ENCODE measurements at regions not wholly inside any gene's neighbourhood (a gene's known extent, or its start where the extent isn't known, plus 50 kb on each side); places are given as distances from the start of the nearest gene placed in this dataset.

- H3K4me1 Mint-ChIP-seq, result no peaks in the 10 kb centered on the region
- ATAC-seq (no peak), DNase-seq (ENCODE audit: low spot score) (no peak)
- ChIA-PET POLR2A (interaction anchor here (0.5 kb wide), 1 partner anchor 120 kb away, joined by 3 read pairs; no protein-coding TSS in a partner anchor), CTCF (interaction anchor here (0.8 to 0.9 kb wide), 2 partner anchors 14 to 260 kb away, joined by 3 read pairs; no protein-coding TSS in a partner anchor)
- peaks cover 27% of the 10 kb centered on the region for H3K27me3 Mint-ChIP-seq (ENCODE audit: low read depth)
- no peak overlapping the region for H3K27ac Mint-ChIP-seq
- no peak overlapping the region for H3K4me3 Mint-ChIP-seq
- TF ChIP-seq, protein P1, sequence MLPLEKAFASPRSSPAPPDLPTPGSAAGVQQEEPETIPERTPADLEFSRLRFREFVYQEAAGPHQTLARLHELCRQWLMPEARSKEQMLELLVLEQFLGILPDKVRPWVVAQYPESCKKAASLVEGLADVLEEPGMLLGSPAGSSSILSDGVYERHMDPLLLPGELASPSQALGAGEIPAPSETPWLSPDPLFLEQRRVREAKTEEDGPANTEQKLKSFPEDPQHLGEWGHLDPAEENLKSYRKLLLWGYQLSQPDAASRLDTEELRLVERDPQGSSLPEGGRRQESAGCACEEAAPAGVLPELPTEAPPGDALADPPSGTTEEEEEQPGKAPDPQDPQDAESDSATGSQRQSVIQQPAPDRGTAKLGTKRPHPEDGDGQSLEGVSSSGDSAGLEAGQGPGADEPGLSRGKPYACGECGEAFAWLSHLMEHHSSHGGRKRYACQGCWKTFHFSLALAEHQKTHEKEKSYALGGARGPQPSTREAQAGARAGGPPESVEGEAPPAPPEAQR (CRISPR knock-in tag; IDR thresholded peaks at IDR 0.05), result no peak
- no peak for TF ChIP-seq ELF4 (CRISPR knock-in tag; IDR thresholded peaks at IDR 0.05; ENCODE audit: low read depth)
- TF ChIP-seq HMGA2 (CRISPR knock-in tag; IDR thresholded peaks at IDR 0.05), result peak; percentile 97
- H3K9me3 Mint-ChIP-seq, result peaks cover 5% of the 10 kb centered on the region
- H3K36me3 Mint-ChIP-seq, result no peaks in the 10 kb centered on the region
These were observed 263.5 kb upstream of the NR2F2 start for GRCh38 chr15:96066852-96067495.

DNA sequence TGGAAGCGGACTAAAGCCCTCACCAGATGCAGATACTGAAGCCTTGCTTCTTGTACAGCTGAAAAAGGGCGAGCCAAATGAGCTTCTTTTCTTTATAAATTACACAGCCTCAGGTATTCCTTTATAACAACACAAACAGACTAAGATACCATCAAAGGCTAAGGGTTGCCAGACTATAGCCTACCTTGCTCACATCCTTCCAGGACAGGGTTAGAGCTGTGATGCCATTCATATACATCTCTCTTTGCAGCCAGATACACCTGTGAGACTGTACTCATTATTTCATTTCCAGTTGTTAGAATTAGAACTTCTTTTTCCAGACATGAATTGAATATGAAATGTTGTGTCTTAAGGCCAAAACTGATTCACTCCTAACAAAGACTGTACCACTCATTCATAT is 262.8 kb upstream of the NR2F2 start:
- DNase-seq (ENCODE audit: low spot score) (no peak), ATAC-seq (no peak)
- no peak overlapping the region for H3K27ac Mint-ChIP-seq
- H3K27me3 Mint-ChIP-seq (ENCODE audit: low read depth), result peaks cover 28% of the 10 kb centered on the region
- H3K36me3 Mint-ChIP-seq, result no peaks in the 10 kb centered on the region
- TF ChIP-seq MAX (CRISPR knock-in tag; IDR thresholded peaks at IDR 0.05) (no peak), GTF2I (CRISPR knock-in tag; conservative IDR thresholded peaks at IDR 0.05) (no peak), ZNF512 (CRISPR knock-in tag; IDR thresholded peaks at IDR 0.05; ENCODE audit: borderline replicate concordance) (no peak), USF1 (CRISPR knock-in tag; IDR thresholded peaks at IDR 0.05) (no peak), RORB (CRISPR knock-in tag; IDR thresholded peaks at IDR 0.05) (no peak), PRDM15 (CRISPR knock-in tag; IDR thresholded peaks at IDR 0.05) (no peak), JAZF1 (CRISPR knock-in tag; IDR thresholded peaks at IDR 0.05) (no peak), NR2C2 (CRISPR knock-in tag; IDR thresholded peaks at IDR 0.05) (no peak), ATF3 (CRISPR knock-in tag; conservative IDR thresholded peaks at IDR 0.05) (no peak), CREB1 (CRISPR knock-in tag; IDR thresholded peaks at IDR 0.05) (no peak), JUN (CRISPR knock-in tag; IDR thresholded peaks at IDR 0.05) (no peak), ETV6 (CRISPR knock-in tag; IDR thresholded peaks at IDR 0.05) (no peak)
- TF ChIP-seq, protein P2, sequence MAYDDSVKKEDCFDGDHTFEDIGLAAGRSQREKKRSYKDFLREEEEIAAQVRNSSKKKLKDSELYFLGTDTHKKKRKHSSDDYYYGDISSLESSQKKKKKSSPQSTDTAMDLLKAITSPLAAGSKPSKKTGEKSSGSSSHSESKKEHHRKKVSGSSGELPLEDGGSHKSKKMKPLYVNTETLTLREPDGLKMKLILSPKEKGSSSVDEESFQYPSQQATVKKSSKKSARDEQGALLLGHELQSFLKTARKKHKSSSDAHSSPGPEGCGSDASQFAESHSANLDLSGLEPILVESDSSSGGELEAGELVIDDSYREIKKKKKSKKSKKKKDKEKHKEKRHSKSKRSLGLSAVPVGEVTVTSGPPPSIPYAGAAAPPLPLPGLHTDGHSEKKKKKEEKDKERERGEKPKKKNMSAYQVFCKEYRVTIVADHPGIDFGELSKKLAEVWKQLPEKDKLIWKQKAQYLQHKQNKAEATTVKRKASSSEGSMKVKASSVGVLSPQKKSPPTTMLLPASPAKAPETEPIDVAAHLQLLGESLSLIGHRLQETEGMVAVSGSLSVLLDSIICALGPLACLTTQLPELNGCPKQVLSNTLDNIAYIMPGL (CRISPR knock-in tag; IDR thresholded peaks at IDR 0.05), result no peak
- TF ChIP-seq, protein P3, sequence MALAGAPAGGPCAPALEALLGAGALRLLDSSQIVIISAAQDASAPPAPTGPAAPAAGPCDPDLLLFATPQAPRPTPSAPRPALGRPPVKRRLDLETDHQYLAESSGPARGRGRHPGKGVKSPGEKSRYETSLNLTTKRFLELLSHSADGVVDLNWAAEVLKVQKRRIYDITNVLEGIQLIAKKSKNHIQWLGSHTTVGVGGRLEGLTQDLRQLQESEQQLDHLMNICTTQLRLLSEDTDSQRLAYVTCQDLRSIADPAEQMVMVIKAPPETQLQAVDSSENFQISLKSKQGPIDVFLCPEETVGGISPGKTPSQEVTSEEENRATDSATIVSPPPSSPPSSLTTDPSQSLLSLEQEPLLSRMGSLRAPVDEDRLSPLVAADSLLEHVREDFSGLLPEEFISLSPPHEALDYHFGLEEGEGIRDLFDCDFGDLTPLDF (CRISPR knock-in tag; IDR thresholded peaks at IDR 0.05), result no peak
- TF ChIP-seq, protein P4, sequence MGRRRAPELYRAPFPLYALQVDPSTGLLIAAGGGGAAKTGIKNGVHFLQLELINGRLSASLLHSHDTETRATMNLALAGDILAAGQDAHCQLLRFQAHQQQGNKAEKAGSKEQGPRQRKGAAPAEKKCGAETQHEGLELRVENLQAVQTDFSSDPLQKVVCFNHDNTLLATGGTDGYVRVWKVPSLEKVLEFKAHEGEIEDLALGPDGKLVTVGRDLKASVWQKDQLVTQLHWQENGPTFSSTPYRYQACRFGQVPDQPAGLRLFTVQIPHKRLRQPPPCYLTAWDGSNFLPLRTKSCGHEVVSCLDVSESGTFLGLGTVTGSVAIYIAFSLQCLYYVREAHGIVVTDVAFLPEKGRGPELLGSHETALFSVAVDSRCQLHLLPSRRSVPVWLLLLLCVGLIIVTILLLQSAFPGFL (CRISPR knock-in tag; IDR thresholded peaks at IDR 0.05; ENCODE audit: borderline replicate concordance), result no peak
- H3K4me1 Mint-ChIP-seq, result no peaks in the 10 kb centered on the region
- H3K9me3 Mint-ChIP-seq, result peaks cover 5% of the 10 kb centered on the region
- CTCF ChIA-PET, result interaction anchor here (0.8 kb wide), 1 partner anchor 15 kb away, joined by 3 read pairs; no protein-coding TSS in a partner anchor
- no peak overlapping the region for H3K4me3 Mint-ChIP-seq
- POLR2A ChIA-PET, result no interaction called here
